ENCODE measurements at regions not wholly inside any gene's neighbourhood (a gene's known extent, or its start where the extent isn't known, plus 50 kb on each side); places are given as distances from the start of the nearest gene placed in this dataset.
"Not testable (repeated sequence)": the region's sequence is repeated elsewhere in the genome, so short reads cannot be mapped to it uniquely, and the experiment has no call there.

DNA sequence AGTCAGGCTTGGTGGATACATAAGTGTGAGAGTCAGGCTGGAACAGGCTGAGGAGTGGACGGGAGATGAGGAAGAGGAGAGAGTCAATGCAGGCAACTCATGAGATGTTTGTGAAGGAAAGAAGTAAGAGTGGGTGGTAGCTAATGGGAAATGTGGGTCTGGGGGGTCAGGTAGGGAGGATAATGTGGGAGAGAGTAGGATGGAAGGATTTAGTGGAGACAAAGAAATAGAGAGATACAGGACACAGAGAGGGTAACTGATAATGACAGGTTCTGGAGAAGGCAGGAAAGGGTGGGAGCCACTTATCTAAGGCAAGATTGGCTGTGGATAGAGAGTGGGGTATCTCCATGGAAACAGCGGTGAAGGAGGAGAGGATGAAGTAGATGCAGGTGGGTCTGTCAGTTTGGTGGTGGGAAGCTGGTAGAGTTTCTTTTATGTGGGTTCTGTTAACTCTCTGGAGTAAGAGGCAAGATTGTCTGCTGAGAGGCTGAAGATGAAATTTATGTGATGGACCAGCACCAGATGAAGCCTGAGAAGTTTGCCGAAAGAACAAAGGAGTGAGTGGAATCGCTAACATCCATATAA lies 190.6 kb upstream of the SPRED2 start:
- no peak for FAIRE-seq

DNA sequence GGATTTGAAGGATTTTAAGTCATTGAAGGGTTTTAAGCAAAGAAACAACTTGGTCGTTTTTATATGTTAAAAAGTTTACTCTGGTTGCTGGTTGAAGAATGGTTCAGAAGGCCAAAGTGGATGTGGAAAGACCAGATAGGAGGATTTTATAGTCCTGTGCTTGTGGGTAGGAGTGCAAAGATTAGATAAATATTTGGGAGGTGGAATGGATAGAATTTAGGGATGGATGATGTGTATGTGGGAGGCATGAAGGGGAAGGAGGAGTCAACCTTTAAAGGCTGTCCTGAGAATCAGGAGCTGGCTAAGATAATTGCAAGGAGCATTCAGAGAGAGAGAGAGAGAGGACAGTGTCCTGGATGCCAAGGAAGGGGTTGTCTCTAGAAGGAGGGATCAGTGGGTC lies 190.1 kb upstream of the SPRED2 start:
- FAIRE-seq, result no peak

DNA sequence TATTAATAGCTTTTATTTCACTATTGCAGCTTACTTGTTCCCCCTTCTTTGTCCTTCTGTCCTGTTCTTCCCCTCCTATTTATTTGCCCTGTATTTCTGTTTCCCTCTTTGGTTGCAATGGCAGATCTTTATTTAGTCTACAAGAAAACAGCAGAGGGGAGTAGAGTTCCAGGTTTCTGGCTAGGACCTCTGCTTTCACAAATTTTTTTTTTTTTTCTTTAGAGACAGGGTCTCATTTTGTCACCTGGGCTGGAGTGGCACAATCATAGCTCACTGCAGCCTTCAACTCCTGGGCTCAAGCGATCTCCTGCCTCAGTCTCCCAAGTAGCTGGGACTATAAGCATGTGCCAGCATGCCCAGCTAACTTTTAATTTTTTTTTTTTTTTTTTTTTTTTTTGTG lies 188.1 kb upstream of the SPRED2 start:
- FAIRE-seq, result no peak

DNA sequence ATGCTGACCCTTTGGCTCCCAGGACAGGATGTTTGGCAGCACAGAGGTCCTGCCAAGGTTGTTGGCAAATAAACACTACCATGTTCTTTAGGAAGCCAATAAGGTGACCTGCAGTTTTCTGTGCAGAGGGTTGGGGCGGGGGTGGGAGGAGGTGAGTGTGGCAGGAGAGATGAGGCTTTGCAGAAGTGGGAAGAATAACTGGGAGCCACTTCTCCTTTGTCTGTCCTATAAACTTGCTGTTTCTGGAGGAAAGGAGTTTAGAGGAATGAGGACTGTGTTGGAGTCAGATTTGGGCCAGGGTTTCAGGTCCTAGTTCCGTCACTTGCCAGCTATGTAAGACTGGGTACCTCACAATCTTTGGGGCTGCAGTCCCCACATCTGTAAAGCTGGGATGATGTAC lies 187.6 kb upstream of the SPRED2 start:
- no peak for FAIRE-seq

- no peak for FAIRE-seq
Measured at GRCh38 chr2:65615602-65616001, 183.2 kb upstream of the SPRED2 start.

DNA sequence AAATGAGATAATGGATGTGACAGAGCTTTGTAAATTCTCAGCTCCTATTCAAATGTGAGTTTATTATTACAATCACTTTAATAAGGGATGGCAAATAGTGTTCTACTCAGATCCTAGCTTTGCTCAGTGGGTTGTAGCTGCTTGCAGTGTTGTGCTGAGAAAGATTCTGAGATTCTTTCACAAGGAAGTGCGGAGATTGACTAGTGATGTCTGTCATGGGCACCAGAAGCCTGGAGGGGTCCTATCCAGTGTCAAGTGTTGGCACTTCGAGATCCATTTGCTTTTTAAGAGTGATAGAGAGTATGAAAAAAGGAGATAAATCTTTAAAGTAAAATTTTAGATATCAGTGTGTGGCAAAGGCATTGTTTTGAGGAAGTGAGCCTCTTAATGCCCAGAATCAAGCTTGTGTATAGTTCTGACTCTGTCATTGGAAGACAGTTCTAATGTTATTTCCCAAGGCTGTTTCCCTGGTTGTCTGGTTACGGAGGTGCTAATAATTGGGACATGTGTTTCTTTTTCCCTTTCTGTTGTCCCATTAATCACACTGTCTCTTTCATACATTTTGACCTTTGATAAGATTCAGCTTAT lies 181.7 kb upstream of the SPRED2 start:
- FAIRE-seq, result no peak

DNA sequence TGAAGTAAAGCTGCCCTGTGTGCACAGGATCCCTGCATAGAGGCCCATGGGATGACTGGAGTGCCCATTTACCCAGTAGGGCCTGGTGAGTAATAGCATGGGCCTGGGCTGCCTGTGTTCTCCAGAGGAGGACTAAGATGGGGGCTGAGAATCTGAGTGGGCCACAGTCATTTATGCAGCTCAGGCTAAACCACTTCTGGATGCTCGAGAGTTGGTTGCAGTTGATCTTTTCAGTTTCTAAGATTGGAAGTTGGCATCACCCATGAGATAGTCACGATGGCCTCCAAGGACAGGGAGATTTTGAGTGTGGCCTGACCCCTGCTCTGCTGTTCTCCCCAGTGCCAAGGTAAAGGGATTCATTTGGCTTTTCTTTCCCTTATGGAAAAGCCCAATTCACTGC lies 179.1 kb upstream of the SPRED2 start:
- FAIRE-seq, result no peak

GRCh38 chr2:65608916-65609315 lies 176.5 kb upstream of the SPRED2 start:
- FAIRE-seq, result no peak

- no peak for FAIRE-seq
Measured at GRCh38 chr2:65608466-65608865, 176.1 kb upstream of the SPRED2 start.

DNA sequence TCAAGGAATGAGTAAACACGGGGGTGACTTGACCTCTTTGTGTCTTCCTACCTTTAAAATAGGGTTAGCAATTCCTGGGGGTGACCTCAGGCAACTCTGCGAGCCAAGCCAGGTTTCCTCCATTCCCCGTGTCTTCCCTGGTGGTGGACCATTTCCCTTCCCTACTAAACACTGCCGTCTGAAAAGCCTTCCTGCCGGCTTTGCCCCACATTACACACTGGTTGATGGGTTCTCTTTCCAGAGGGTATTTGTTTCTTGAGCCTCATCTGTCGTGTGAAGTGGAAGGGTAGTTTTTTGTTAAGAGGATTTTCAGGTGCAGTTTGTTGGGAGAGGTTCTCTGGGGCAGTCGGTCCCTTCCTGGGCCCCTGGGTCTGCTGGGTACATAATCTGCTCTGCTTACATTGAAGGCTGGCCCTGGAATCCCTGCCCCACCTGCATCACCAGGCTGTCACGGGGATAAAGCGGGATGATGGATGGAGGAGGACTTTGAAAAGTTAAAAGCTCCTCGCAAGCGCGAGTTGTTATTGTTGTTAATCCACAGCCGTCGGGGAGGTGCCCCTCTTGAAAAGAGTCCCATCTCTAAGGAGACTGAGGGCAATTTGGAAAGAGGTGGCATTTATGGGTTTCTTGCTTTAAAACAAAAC lies 175.4 kb upstream of the SPRED2 start:
- no peak for FAIRE-seq

GRCh38 chr2:65605743-65606058 lies 173.3 kb upstream of the SPRED2 start:
- FAIRE-seq, result no peak

DNA sequence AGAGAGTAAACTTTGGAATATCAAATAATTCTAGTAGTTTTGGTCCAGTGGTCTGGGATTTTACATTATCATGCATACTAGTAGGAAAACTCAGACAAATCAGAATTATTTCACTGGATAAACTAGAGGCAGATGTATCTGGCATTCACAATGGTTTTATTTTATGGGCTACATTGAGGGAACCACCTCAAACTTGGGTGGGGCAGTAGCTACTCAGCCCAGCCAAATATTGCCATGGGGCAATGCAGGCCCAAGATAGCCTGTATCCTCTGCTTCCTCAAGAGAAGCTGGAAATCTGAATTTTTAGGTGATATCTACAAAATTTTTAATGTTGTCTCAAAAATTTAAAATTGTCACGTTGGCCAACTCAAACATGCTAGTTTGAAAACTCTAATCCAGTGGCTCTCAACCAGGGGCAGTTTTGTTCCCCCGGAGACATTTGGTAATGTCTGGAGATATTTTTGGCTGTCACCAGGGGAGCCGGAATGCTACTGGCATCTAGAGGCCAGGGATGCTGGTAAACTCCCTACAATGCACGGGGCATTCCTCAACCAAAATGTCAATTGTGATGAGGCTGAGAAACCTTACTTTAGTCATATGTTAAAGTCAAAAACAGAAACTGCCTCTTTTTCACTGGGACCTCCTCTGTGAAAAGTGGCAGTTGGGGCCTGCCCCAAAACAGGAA lies 172.8 kb upstream of the SPRED2 start:
- FAIRE-seq, result no peak

DNA sequence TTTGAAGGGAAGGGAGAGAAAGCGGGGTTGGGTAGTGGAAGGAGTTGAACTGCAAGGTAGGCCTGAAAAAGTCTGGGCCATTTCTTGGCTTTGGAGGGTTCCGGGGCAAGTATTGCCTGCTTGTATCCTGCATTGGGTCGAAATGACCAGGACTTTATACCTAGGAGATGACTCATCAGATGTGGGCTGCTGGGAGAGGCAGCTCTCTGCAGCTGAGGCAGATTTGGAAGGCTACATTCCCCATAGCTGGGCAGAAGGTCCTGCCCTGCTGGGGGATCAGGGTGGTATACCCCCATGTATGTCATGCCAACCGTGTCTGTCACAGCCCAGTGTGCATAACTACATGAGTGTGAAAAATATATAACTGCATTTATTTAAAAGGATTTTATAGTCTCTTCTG lies 171.8 kb upstream of the SPRED2 start:
- no peak for FAIRE-seq

- no peak for FAIRE-seq
Measured at GRCh38 chr2:65602603-65603235, 170.3 kb upstream of the SPRED2 start.

GRCh38 chr2:65600871-65601270 lies 168.5 kb upstream of the SPRED2 start:
- FAIRE-seq, result not testable (repeated sequence)

- not testable (repeated sequence) for FAIRE-seq
Measured at GRCh38 chr2:65600351-65600750, 168.0 kb upstream of the SPRED2 start.

- no peak for FAIRE-seq
Measured at GRCh38 chr2:65599693-65600092, 167.3 kb upstream of the SPRED2 start.

DNA sequence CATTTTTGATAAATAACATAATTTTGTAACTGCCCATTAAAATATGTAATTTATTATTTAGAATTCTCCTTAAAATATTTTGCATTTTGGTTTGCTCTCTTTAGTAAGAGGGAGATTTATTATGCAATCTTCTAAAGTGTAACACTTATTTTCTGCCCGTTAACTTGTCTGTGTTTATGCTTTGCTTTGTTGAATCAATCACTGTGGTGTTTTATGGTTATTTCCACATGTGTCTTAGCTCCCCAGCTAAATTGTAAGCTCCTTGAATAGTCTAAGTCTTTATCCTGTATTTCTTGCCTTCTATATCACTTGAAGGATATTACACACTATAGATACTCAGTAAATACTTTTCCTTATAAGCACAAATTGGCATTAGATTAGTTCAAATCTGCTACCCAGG lies 166.6 kb upstream of the SPRED2 start:
- FAIRE-seq, result no peak

GRCh38 chr2:65598264-65598663 lies 165.9 kb upstream of the SPRED2 start:
- FAIRE-seq, result no peak

- no peak for FAIRE-seq
Measured at GRCh38 chr2:65595630-65596029, 163.2 kb upstream of the SPRED2 start.

GRCh38 chr2:65594150-65594549 lies 161.8 kb upstream of the SPRED2 start:
- no peak for FAIRE-seq

GRCh38 chr2:65589667-65590066 lies 157.3 kb upstream of the SPRED2 start:
- no peak for FAIRE-seq

DNA sequence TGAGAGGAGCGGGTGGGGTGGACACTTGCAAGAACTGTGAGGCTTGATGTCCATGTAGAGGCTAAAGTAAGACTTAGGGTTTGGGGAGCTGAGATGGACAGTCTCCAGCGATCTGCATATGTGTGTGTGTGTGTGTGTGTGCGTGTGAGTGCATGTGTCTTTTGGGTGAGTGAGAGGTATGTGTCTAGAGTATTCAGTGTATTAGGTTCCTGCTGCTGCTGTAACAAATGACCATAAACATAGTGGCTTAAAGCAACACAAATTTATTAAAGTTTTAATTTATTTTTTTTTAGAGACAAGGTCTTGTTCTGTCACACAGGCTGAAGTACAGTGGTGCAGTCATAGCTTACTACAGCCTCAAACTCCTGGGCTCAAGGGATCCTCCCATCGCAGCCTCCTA lies 155.4 kb upstream of the SPRED2 start:
- no peak for FAIRE-seq

DNA sequence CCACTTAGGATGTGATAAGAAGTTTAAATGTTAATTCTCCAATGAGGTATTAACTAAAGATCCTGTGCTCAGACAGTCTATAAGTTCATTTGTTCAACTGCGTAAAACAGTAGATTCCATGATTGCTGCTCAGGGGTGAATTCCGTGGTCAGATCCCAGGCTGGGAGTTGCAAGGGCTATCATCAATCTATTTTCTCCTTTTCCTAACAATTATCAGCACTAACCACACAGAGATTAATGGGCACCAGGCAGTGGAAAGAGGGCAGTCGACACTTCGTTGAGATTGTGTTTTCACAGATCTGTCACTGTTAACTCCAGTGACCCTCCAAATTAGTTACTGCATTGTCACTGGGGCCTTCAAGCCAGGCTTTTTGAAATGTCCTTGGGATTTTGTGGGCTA lies 154.1 kb upstream of the SPRED2 start:
- FAIRE-seq, result no peak
